ENCODE measurements at regions not wholly inside any gene's neighbourhood (a gene's known extent, or its start where the extent isn't known, plus 50 kb on each side); places are given as distances from the start of the nearest gene placed in this dataset.

DNA sequence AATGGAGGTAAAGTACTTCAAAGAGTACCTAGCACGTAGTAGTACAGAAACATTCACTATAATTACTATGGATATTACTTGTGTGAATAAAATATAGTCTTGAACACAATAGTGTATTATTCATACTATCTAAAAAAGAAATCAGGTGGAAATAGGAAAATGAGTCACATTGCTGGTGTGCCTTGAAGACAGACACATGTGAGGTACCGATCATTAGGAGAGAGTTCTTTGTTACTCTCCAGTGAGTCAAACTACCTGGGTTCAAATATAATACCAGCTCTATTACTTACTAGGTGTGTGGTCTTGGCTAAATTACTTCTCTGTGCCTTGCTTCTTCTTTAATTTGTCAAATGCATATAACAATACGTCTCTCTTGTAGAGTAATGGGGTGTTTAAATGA is 50.8 kb upstream of the BEND6 start:
- FAIRE-seq (peak; percentile 71), DNase-seq (ENCODE audit: low read depth, low spot score) (peak; percentile 50)

DNA sequence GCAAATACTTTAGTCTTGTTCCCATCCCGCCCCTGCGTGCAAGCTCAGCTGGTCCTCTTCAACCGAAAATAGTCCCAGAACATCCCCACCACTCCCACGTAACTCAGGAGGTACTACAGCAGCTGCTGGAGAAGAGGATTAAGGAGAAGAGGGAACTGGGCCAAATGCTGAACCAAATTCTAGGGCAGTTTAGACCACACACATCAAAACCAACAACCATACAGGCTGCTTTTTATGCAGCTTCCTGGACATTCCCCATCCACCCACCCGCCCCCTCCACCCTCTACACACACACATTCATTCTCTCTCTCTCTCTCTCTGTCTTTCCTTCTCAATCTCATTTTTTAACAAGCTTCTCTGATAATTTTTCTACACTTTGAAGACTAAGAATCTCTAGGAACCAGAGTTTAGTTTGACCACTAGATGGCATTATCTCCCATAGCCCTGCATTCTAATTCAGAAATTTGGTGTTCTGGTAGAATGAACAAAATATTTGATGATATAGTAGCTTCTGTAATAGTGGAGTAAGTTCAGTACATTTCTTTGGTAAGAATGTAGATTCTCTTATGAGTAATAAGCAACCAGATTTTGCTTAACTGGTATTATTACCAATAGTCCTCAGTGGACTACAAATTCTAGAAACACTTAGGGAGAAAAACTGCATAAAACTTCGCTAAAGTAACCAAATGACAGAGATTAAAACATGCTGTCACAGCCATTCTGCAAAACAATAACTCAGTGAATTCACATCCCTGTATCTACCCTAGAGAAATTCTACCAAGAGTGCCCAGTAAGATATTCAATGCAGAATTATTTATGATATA is 52.1 kb upstream of the BEND6 start:
- Histone ChIP-seq H3K79me2 (ENCODE audit: control insufficient read depth, insufficient read depth, low read length) (no peaks in the 10 kb centered on the region), H3K4me3 (ENCODE audit: control insufficient read depth in 2 of 3, extremely low read depth in 1 of 3, insufficient read depth in 2 of 3, low read depth in 1 of 3, low read length in 3 of 3) (no peak overlapping the region)
- peak; percentile 44 for FAIRE-seq

More for the DNA sequence above, 50.8 kb upstream of the BEND6 start:
- Histone ChIP-seq H3K27me3 (ENCODE audit: control insufficient read depth, extremely low read depth, insufficient read depth, low read length) (no peaks in the 10 kb centered on the region), H3K36me3 (ENCODE audit: control insufficient read depth in 2 of 2, extremely low read depth in 1 of 2, insufficient read depth in 2 of 2, low read length in 2 of 2) (peaks cover 0 to 3% of the 10 kb centered on the region in 2 experiments), H3K27ac (ENCODE audit: control insufficient read depth, insufficient read depth, low read length) (peak overlapping the region; percentile 47), H3K4me3 (ENCODE audit: control insufficient read depth in 2 of 3, extremely low read depth in 1 of 3, insufficient read depth in 2 of 3, low read depth in 1 of 3, low read length in 3 of 3) (no peak overlapping the region), H3K9me1 (ENCODE audit: control insufficient read depth, extremely low read depth, insufficient read depth, low read length) (no peaks in the 10 kb centered on the region), H3K9ac (ENCODE audit: control insufficient read depth, extremely low read depth, insufficient read depth, low read length) (no peak overlapping the region), H3K79me2 (ENCODE audit: control insufficient read depth, insufficient read depth, low read length) (no peaks in the 10 kb centered on the region), H3K4me1 (ENCODE audit: control insufficient read depth, extremely low read depth, insufficient read depth, low read length) (peaks cover 15% of the 10 kb centered on the region), H2AFZ (ENCODE audit: control insufficient read depth, low read length) (no peak overlapping the region), H3K4me2 (ENCODE audit: control insufficient read depth, extremely low read depth, insufficient read depth, low read depth, low read length) (peak overlapping the region; percentile 60), H3K9me3 (ENCODE audit: control insufficient read depth, low read depth, low read length) (no peaks in the 10 kb centered on the region), H4K20me1 (ENCODE audit: control insufficient read depth, extremely low read depth, insufficient read depth, low read length) (no peaks in the 10 kb centered on the region)
- TF ChIP-seq EZH2 (IDR thresholded peaks at IDR 0.05; ENCODE audit: low read length), result no peak
- TF ChIP-seq, protein P1, sequence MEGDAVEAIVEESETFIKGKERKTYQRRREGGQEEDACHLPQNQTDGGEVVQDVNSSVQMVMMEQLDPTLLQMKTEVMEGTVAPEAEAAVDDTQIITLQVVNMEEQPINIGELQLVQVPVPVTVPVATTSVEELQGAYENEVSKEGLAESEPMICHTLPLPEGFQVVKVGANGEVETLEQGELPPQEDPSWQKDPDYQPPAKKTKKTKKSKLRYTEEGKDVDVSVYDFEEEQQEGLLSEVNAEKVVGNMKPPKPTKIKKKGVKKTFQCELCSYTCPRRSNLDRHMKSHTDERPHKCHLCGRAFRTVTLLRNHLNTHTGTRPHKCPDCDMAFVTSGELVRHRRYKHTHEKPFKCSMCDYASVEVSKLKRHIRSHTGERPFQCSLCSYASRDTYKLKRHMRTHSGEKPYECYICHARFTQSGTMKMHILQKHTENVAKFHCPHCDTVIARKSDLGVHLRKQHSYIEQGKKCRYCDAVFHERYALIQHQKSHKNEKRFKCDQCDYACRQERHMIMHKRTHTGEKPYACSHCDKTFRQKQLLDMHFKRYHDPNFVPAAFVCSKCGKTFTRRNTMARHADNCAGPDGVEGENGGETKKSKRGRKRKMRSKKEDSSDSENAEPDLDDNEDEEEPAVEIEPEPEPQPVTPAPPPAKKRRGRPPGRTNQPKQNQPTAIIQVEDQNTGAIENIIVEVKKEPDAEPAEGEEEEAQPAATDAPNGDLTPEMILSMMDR (optimal IDR thresholded peaks at IDR 0.05 in 1 of 3, IDR thresholded peaks at IDR 0.05 in 1 of 3, conservative IDR thresholded peaks at IDR 0.05 in 1 of 3; ENCODE audit: extremely low read depth in 1 of 3, insufficient read depth in 2 of 3, low read length in 3 of 3), result no peak
- dilution Hi-C loops (cut with MboI; ENCODE audit: extremely low pct_ligation_motif_present, low sequenced_read_pairs), result no loop called here

More for the DNA sequence above, 52.1 kb upstream of the BEND6 start:
- H3K27ac ChIP-seq (ENCODE audit: control insufficient read depth, insufficient read depth, low read length), result no peak overlapping the region
- H3K27me3 ChIP-seq (ENCODE audit: control insufficient read depth, extremely low read depth, insufficient read depth, low read length), result no peaks in the 10 kb centered on the region
- H3K36me3 ChIP-seq (ENCODE audit: control insufficient read depth in 2 of 2, extremely low read depth in 1 of 2, insufficient read depth in 2 of 2, low read length in 2 of 2), result peaks cover 0 to 4% of the 10 kb centered on the region in 2 experiments
- dilution Hi-C loops (cut with MboI; ENCODE audit: extremely low pct_ligation_motif_present, low sequenced_read_pairs), result no loop called here
- no peaks in the 10 kb centered on the region for H3K9me3 ChIP-seq (ENCODE audit: control insufficient read depth, low read depth, low read length)
- no peak overlapping the region for H3K9ac ChIP-seq (ENCODE audit: control insufficient read depth, extremely low read depth, insufficient read depth, low read length)
- no peaks in the 10 kb centered on the region for H4K20me1 ChIP-seq (ENCODE audit: control insufficient read depth, extremely low read depth, insufficient read depth, low read length)
- no peak overlapping the region for H3K4me2 ChIP-seq (ENCODE audit: control insufficient read depth, extremely low read depth, insufficient read depth, low read depth, low read length)
- no peaks in the 10 kb centered on the region for H3K9me1 ChIP-seq (ENCODE audit: control insufficient read depth, extremely low read depth, insufficient read depth, low read length)
- no peak overlapping the region for H2AFZ ChIP-seq (ENCODE audit: control insufficient read depth, low read length)
- no peak for DNase-seq (ENCODE audit: low read depth, low spot score)
- TF ChIP-seq EZH2 (IDR thresholded peaks at IDR 0.05; ENCODE audit: low read length), result no peak
- TF ChIP-seq, protein P1 (optimal IDR thresholded peaks at IDR 0.05 in 1 of 3, IDR thresholded peaks at IDR 0.05 in 1 of 3, conservative IDR thresholded peaks at IDR 0.05 in 1 of 3; ENCODE audit: extremely low read depth in 1 of 3, insufficient read depth in 2 of 3, low read length in 3 of 3), result peak in 2 of 3 experiments; percentile 49 to 50
- H3K4me1 ChIP-seq (ENCODE audit: control insufficient read depth, extremely low read depth, insufficient read depth, low read length), result peaks cover 12% of the 10 kb centered on the region
